Thoracic aorta (tissue), 2 donors: ENCODE measurements at regions not wholly inside any gene's neighbourhood (a gene's known extent, or its start where the extent isn't known, plus 50 kb on each side); places are given as distances from the start of the nearest gene placed in this dataset.
"Not testable (repeated sequence)": the region's sequence is repeated elsewhere in the genome, so short reads cannot be mapped to it uniquely, and the experiment has no call there.

Source experiments
- ATAC-seq: fragments of 150-250 bp; one replicate; pipeline ENCODE4 v1.8.0; 2017; ENCODE audit warnings: low read depth; ENCODE audit not compliant: insufficient number of reproducible peaks, low FRiP score
- DNase-seq: peaks from one replicate; pipeline ENCODE4 v3.0.0-alpha.2; 2020; ENCODE audit warnings: low spot score
- H3K27ac ChIP-seq, 2 donors: fragments of 200-600 bp; sonication (generic); 1 replicate in 1 of 2; 2 replicates in 1 of 2; pipeline ENCODE4 v1.5.1; 2016; ENCODE audit warnings: mild to moderate bottlenecking in 2 of 2, moderate library complexity in 2 of 2
- H3K27me3 ChIP-seq: fragments of 200-600 bp; sonication (generic); replicated peaks from 2 replicates; pipeline ENCODE4 v1.6.0; 2016; ENCODE audit warnings: mild to moderate bottlenecking; ENCODE audit not compliant: insufficient read depth
- H3K36me3 ChIP-seq: fragments of 200-600 bp; sonication (generic); one replicate; pipeline ENCODE4 v1.5.1; 2016
- H3K4me1 ChIP-seq, 2 donors: fragments of 200-600 bp; sonication (generic); 1 replicate in 1 of 2; 2 replicates in 1 of 2; pipeline versions ENCODE4 v1.5.1 to v1.6.0; 2016; ENCODE audit warnings: low read depth in 2 of 2, mild to moderate bottlenecking in 1 of 2; ENCODE audit not compliant: control insufficient read depth in 1 of 2
- H3K4me3 ChIP-seq: fragments of 200-600 bp; sonication (generic); 2 replicates; pipeline ENCODE4 v1.5.1; 2016; ENCODE audit warnings: mild to moderate bottlenecking
- H3K9me3 ChIP-seq: fragments of 200-600 bp; sonication (generic); 2 replicates; pipeline ENCODE4 v1.5.1; 2016
- TF ChIP-seq, protein P1 (sequence below): fragments of 200-600 bp; sonication (generic); IDR thresholded peaks from one replicate; pipeline ENCODE4 v1.5.1; 2019; ENCODE audit warnings: antibody characterized with exemption

DNA sequence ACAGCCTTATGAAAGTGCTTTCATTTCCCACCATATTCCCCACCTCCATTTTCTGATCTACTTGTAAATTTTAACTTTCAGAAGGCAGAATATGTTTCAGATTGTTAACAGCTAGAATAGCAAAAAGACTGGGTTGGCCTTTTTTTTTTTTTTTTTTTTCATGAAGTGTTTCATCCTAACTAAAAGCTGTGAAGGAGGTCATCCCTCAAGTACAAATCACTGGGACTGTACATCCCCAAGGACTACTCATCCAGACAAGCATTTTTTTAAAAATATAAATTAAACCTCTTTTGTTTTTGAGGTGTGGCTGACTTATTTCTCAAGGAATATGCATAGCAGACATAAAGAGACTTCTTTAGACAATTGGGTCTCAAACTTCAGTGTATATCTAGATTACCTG lies 542.1 kb upstream of the TUSC1 start:
- no peak overlapping the region for H3K27ac ChIP-seq
- H3K4me1 ChIP-seq = peaks cover 0 to 5% of the 10 kb centered on the region in 2 donors
- no peaks in the 10 kb centered on the region for H3K36me3 ChIP-seq
- DNase-seq = no peak
- no peaks in the 10 kb centered on the region for H3K27me3 ChIP-seq
- no peaks in the 10 kb centered on the region for H3K9me3 ChIP-seq
- TF ChIP-seq, protein P1, sequence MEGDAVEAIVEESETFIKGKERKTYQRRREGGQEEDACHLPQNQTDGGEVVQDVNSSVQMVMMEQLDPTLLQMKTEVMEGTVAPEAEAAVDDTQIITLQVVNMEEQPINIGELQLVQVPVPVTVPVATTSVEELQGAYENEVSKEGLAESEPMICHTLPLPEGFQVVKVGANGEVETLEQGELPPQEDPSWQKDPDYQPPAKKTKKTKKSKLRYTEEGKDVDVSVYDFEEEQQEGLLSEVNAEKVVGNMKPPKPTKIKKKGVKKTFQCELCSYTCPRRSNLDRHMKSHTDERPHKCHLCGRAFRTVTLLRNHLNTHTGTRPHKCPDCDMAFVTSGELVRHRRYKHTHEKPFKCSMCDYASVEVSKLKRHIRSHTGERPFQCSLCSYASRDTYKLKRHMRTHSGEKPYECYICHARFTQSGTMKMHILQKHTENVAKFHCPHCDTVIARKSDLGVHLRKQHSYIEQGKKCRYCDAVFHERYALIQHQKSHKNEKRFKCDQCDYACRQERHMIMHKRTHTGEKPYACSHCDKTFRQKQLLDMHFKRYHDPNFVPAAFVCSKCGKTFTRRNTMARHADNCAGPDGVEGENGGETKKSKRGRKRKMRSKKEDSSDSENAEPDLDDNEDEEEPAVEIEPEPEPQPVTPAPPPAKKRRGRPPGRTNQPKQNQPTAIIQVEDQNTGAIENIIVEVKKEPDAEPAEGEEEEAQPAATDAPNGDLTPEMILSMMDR = no peak
- no peak overlapping the region for H3K4me3 ChIP-seq
- no peak for ATAC-seq

DNA sequence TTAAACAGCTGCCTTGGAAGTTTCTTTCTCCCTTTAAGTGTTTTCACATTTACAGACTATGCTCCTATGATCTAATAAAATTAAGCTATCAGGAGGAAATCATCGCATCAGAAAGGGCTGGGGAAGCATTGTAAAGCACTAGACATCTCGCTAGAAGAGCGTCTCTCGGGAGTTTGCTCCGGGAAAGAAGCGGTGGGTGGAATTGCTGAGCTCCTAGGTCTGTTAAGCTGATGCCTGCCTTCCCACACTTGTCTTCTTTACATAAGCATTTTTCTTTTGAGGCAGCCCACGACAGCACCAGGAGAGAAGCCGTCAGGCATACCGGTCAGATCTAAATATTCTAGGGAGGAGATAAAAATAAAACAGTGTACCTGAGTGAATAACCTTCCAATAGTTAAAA lies 541.7 kb upstream of the TUSC1 start:
- Histone ChIP-seq H3K9me3 (no peaks in the 10 kb centered on the region), H3K4me3 (no peak overlapping the region), H3K27ac (no peak overlapping the region), H3K36me3 (no peaks in the 10 kb centered on the region), H3K27me3 (no peaks in the 10 kb centered on the region), H3K4me1 (peaks cover 0 to 1% of the 10 kb centered on the region in 2 donors)
- TF ChIP-seq, protein P1 = no peak
- no peak for DNase-seq
- ATAC-seq = no peak

DNA sequence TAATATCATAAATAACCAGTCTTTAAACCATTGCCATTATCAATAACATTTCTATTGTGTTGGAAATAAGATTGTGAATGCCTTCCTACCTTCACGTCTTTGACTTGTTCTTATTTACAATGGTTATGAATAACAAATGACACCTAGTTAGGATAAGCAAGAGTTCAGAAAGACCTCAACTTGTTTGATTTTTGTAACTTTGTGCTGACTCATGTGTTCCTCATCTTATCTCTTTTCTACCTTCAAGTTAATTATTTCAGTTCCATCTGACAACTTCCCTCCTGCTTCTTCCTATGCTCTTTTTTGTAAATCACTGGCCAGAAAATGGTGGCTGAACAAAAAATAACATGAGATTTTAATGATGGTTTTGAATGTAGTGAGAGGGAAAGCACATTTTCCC lies 538.5 kb upstream of the TUSC1 start:
- ATAC-seq = no peak
- TF ChIP-seq, protein P1 = no peak

DNA sequence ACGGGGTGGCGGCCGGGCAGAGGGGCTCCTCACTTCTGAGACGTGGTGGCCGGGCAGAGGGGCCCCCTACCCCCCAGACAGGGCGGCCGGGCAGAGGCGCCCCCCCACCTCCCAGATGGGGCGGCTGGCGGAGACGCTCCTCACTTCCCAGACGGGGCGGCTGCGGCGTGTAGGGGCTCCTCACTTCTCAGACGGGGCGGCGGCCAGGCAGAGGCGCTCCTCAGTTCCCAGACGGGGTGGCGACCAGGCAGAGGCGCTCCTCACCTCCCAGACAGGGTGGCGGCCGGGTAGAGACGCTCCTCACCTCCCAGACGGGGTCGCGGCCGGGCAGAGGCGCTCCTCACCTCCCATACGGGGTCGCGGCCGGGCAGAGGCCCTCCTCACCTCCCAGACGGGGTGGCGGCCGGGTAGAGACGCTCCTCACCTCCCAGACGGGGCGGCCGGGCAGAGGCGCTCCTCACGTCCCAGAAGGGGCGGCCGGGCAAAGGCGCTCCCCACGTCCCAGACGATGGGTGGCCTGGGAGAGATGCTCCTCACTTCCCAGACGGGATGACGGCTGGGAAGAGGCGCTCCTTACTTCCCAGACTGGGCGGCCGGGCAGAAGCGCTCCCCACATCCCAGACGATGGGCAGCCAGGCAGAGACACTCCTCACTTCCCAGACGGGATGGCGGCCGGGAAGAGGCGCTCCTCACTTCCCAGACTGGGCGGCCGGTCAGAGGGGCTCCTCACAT lies 536.6 kb upstream of the TUSC1 start:
- DNase-seq, H3K27ac ChIP-seq, H3K36me3 ChIP-seq, ATAC-seq, H3K9me3 ChIP-seq, H3K4me1 ChIP-seq, H3K27me3 ChIP-seq, H3K4me3 ChIP-seq: not testable (repeated sequence)

More for the DNA sequence above, 538.5 kb upstream of the TUSC1 start:
- H3K27ac ChIP-seq = no peak overlapping the region
- no peaks in the 10 kb centered on the region for H3K9me3 ChIP-seq
- H3K27me3 ChIP-seq = no peaks in the 10 kb centered on the region
- no peaks in the 10 kb centered on the region for H3K4me1 ChIP-seq
- DNase-seq = no peak
- H3K36me3 ChIP-seq = no peaks in the 10 kb centered on the region
- no peak overlapping the region for H3K4me3 ChIP-seq

DNA sequence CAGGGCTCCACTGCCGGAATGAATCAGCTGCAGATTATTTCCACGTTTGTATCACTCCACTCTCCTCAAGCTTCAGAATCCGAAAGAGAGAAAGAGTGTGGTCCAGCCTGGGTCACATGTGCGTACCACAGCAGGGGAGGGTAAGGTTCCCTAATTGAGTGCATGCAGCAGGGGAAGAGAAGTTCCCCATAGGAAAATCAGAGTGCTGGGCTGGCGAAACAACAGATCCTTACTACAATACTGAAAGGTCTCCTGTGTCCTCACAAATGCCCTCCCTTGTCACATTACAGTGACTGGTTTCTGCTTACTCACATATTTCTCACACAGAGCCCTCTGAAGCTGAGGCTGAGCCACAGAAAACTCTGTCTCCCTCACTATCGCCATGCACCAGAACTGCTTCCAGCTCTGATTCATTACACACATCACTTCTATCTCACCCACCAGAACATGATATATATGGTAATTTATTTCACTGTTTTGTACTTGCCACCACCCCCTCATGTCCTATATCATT lies 532.2 kb upstream of the TUSC1 start:
- TF ChIP-seq, protein P1 = no peak
- no peak overlapping the region for H3K27ac ChIP-seq

More for the DNA sequence above, 532.2 kb upstream of the TUSC1 start:
- Histone ChIP-seq H3K36me3 (no peaks in the 10 kb centered on the region), H3K9me3 (no peaks in the 10 kb centered on the region), H3K27me3 (no peaks in the 10 kb centered on the region), H3K4me1 (no peaks in the 10 kb centered on the region), H3K4me3 (no peak overlapping the region)
- DNase-seq = no peak
- no peak for ATAC-seq
